Adrenal gland (tissue), 5 donors: ENCODE measurements at regions not wholly inside any gene's neighbourhood (a gene's known extent, or its start where the extent isn't known, plus 50 kb on each side); places are given as distances from the start of the nearest gene placed in this dataset.

ENCODE experiments used
- CTCF ChIP-seq, 6 experiments: fragments of 450-650 bp in 4 of 6; fragments of 200-600 bp in 2 of 6; sonication (generic) in 1 of 6; IDR thresholded peaks; 1 replicate in 5 of 6; 2 replicates in 1 of 6; pipeline versions ENCODE4 v1.5.1 to v1.8.0; 2016 to 2021; ENCODE audit warnings: antibody characterized with exemption in 6 of 6, mild to moderate bottlenecking in 2 of 6, moderate library complexity in 1 of 6
- POLR2A ChIP-seq, 2 donors: fragments of 450-650 bp; IDR thresholded peaks; one replicate each; pipeline ENCODE4 v1.6.1; 2017; ENCODE audit warnings: antibody characterized with exemption in 2 of 2, mild to moderate bottlenecking in 2 of 2, moderate library complexity in 1 of 2
- donor health status: DM: no; HTN: no; CAD: no.

DNA sequence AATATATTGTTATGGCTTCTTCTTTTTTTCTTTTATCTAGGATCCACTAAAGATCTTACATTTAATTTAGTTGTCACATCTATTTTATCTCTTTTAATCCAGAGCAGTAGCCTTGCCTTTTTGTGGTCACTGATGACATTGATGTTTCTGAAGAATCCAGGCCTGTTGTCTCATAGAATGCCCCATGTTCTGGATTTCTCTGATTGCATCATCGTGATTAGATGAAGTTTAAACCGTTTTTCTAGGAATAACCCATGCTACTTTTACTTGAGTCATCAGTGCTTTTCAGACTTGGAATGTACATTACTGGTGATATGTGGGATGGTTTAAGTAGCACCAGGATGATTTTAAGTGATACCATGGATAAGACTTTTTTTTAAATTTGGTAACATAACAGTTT is 106.4 kb upstream of the CES5A start:
- no peak for TF ChIP-seq POLR2A (IDR thresholded peaks at IDR 0.05)
- no peak for TF ChIP-seq CTCF (IDR thresholded peaks at IDR 0.05)
